HCT116 (cell line): ENCODE measurements at regions not wholly inside any gene's neighbourhood (a gene's known extent, or its start where the extent isn't known, plus 50 kb on each side); places are given as distances from the start of the nearest gene placed in this dataset.

Source experiments
- ATAC-seq: fragments of 200-7000 bp; cut with Tn5 transposase; 2 replicates; pipeline ENCODE4 v1.9.1; 2020; ENCODE audit warnings: mild to moderate bottlenecking, moderate library complexity
- BruUV-seq: library from RNA; stranded (reverse); fragments of 400-500 nt; replicated peaks from 2 replicates; lab custom pipeline; 2021; lab: Mats Ljungman, UMichigan
- CTCF ChIA-PET: fragments of 300-600 bp; sonication (Branson Sonifier 250); formaldehyde crosslinking; loops from one replicate; lab custom pipeline; 2021; ENCODE audit warnings: antibody characterized with exemption; lab: Charles Lee
- POLR2A ChIA-PET: fragments of 300-600, 350-600 bp; sonication (Branson Sonifier 250); formaldehyde crosslinking; loops from one replicate; lab custom pipeline; 2021; ENCODE audit warnings: antibody characterized with exemption; lab: Charles Lee
- RAD21 ChIA-PET, 2 experiments: fragments of 300-600 bp; sonication (Branson Sonifier 250); formaldehyde crosslinking; loops; one replicate each; lab custom pipeline; 2023; ENCODE audit warnings: low total read pairs in 2 of 2; ENCODE audit not compliant: uncharacterized antibody in 2 of 2, unreplicated experiment in 2 of 2, low non-redundant PET in 1 of 2; lab: Charles Lee
- DNase-seq: peaks from one replicate; pipeline ENCODE4 v3.0.0-alpha.2; 2010; ENCODE audit warnings: low read depth, low spot score
- H2AFZ ChIP-seq: fragments of 200-600 bp; shearing (Covaris generic), sonication (generic); 2 replicates; pipeline ENCODE4 v1.6.1; 2017; ENCODE audit warnings: low read depth, mixed run types, mixed read lengths, antibody characterized with exemption, low read length; ENCODE audit not compliant: poor library complexity, severe bottlenecking
- H3K27ac ChIP-seq: 2 replicates; pipeline ENCODE4 v1.5.1; 2012; ENCODE audit warnings: low read depth, low read length
- H3K27me3 ChIP-seq: fragments of 200-600 bp; sonication (generic); 2 replicates; pipeline ENCODE4 v1.6.1; 2016; ENCODE audit warnings: mixed run types, low read length, mixed read lengths; ENCODE audit not compliant: insufficient read depth
- H3K36me3 ChIP-seq, 2 experiments: fragments of 200-500 bp in 1 of 2; fragments of 200-600 bp in 1 of 2; sonication (Bioruptor generic) in 1 of 2; sonication (generic) in 1 of 2; 2 replicates each; pipeline versions ENCODE4 v1.5.1 to v1.6.1; 2014 to 2016; ENCODE audit warnings: low read length in 2 of 2, inconsistent platforms in 1 of 2, mixed read lengths in 1 of 2, mixed run types in 1 of 2; ENCODE audit not compliant: insufficient read depth in 2 of 2, control insufficient read depth in 1 of 2
- H3K4me1 ChIP-seq, 2 experiments: fragments of 200-600 bp in 1 of 2; sonication (generic) in 1 of 2; 2 replicates each; pipeline versions ENCODE4 v1.5.1 to v1.6.1; 2012 to 2017; ENCODE audit warnings: low read length in 2 of 2, inconsistent platforms in 1 of 2, mild to moderate bottlenecking in 1 of 2, mixed read lengths in 1 of 2, mixed run types in 1 of 2, moderate library complexity in 1 of 2; ENCODE audit not compliant: insufficient read depth in 2 of 2, control insufficient read depth in 1 of 2
- H3K4me2 ChIP-seq: fragments of 200-600 bp; sonication (generic); 2 replicates; pipeline ENCODE4 v1.6.1; 2017; ENCODE audit warnings: mixed run types, low read length, mixed read lengths
- H3K4me3 ChIP-seq, 2 experiments: fragments of 200-600 bp in 1 of 2; sonication (generic) in 1 of 2; replicated peaks in 1 of 2; 2 replicates each; pipeline ENCODE4 v1.5.1; 2011 to 2016; ENCODE audit warnings: low read length in 2 of 2, control low read depth in 1 of 2, low read depth in 1 of 2, mild to moderate bottlenecking in 1 of 2, mixed read lengths in 1 of 2, mixed run types in 1 of 2
- H3K79me2 ChIP-seq: fragments of 200-600 bp; sonication (generic); 2 replicates; pipeline ENCODE4 v1.6.1; 2017; ENCODE audit warnings: mild to moderate bottlenecking, mixed run types, low read length, moderate library complexity, mixed read lengths; ENCODE audit not compliant: insufficient read depth
- H3K9ac ChIP-seq: fragments of 200-600 bp; sonication (generic); 2 replicates; pipeline ENCODE4 v1.6.1; 2016; ENCODE audit warnings: low read length, mixed read lengths
- H3K9me2 ChIP-seq: fragments of 200-600 bp; sonication (generic), shearing (Covaris generic); 2 replicates; pipeline ENCODE4 v1.6.1; 2017; ENCODE audit warnings: mixed run types, mild to moderate bottlenecking, moderate library complexity; ENCODE audit not compliant: insufficient read depth
- H3K9me3 ChIP-seq, 2 experiments: fragments of 200-500 bp in 1 of 2; fragments of 200-600 bp in 1 of 2; sonication (Bioruptor generic) in 1 of 2; sonication (generic) in 1 of 2; 2 replicates each; pipeline ENCODE4 v1.6.1; 2014 to 2017; ENCODE audit warnings: low read length in 2 of 2, mixed read lengths in 2 of 2, inconsistent platforms in 1 of 2, low read depth in 1 of 2, mild to moderate bottlenecking in 1 of 2, mixed run types in 1 of 2, moderate library complexity in 1 of 2; ENCODE audit not compliant: control insufficient read depth in 1 of 2, insufficient read depth in 1 of 2
- H4K20me1 ChIP-seq: fragments of 200-600 bp; sonication (generic), shearing (Covaris generic); 2 replicates; pipeline ENCODE4 v1.6.1; 2017; ENCODE audit warnings: mixed run types, mild to moderate bottlenecking, moderate library complexity; ENCODE audit not compliant: insufficient read depth
- CTCF ChIP-seq, 3 experiments: fragments of 200-600 bp in 1 of 3; sonication (generic) in 1 of 3; IDR thresholded peaks in 2 of 3; conservative IDR thresholded peaks in 1 of 3; 2 replicates each; pipeline ENCODE4 v1.5.1; 2012 to 2017; ENCODE audit warnings: low read depth in 2 of 3, low read length in 2 of 3, antibody characterized with exemption in 1 of 3, borderline replicate concordance in 1 of 3, control low read depth in 1 of 3, mild to moderate bottlenecking in 1 of 3, mixed read lengths in 1 of 3, mixed run types in 1 of 3, moderate library complexity in 1 of 3; ENCODE audit not compliant: insufficient read depth in 1 of 3
- EGR1 ChIP-seq: IDR thresholded peaks from 2 replicates; pipeline ENCODE4 v1.6.1; 2012; ENCODE audit warnings: low read depth
- ELF1 ChIP-seq: IDR thresholded peaks from 2 replicates; pipeline ENCODE4 v1.6.1; 2012; ENCODE audit warnings: low read depth, borderline replicate concordance
- JUND ChIP-seq: IDR thresholded peaks from 2 replicates; pipeline ENCODE4 v1.6.1; 2012
- MAX ChIP-seq: IDR thresholded peaks from 2 replicates; pipeline ENCODE4 v1.6.1; 2012
- POLR2A ChIP-seq: IDR thresholded peaks from 2 replicates; pipeline ENCODE4 v1.7.0; 2011; ENCODE audit warnings: borderline replicate concordance; ENCODE audit not compliant: insufficient read depth, insufficient read length; ENCODE audit errors: extremely low read depth
- POLR2AphosphoS5 ChIP-seq: IDR thresholded peaks from 2 replicates; pipeline ENCODE4 v1.6.1; 2011; ENCODE audit warnings: mild to moderate bottlenecking, low read depth, low read length, moderate library complexity
- RAD21 ChIP-seq: IDR thresholded peaks from 2 replicates; pipeline ENCODE4 v1.6.1; 2012; ENCODE audit warnings: low read depth, mild to moderate bottlenecking
- REST ChIP-seq: IDR thresholded peaks from 2 replicates; pipeline ENCODE4 v1.6.1; 2012; ENCODE audit warnings: low read depth
- SIN3A ChIP-seq: IDR thresholded peaks from 2 replicates; pipeline ENCODE4 v1.6.1; 2012; ENCODE audit warnings: low read depth
- TCF7L2 ChIP-seq: IDR thresholded peaks from 2 replicates; pipeline ENCODE4 v1.7.0; 2011; ENCODE audit warnings: borderline replicate concordance, inconsistent platforms; ENCODE audit not compliant: insufficient read depth, insufficient read length; ENCODE audit errors: extremely low read depth
- YY1 ChIP-seq: IDR thresholded peaks from 2 replicates; pipeline ENCODE4 v1.6.1; 2011; ENCODE audit warnings: low read length, low read depth, moderate library complexity, mild to moderate bottlenecking; ENCODE audit not compliant: insufficient replicate concordance; ENCODE audit errors: extremely low read depth
- ZNF274 ChIP-seq: fragments of 200-500 bp; sonication (Bioruptor generic); IDR thresholded peaks from 2 replicates; pipeline ENCODE4 v1.6.1; 2014; ENCODE audit warnings: mild to moderate bottlenecking, low read depth, low read length, inconsistent platforms
- intact Hi-C: fragments of 100-400 bp; cut with micrococcal nuclease; formaldehyde crosslinking; loops from 2 replicates; pipeline ENCODE4 v1.10.0; 2022

- ChIA-PET POLR2A (no interaction called here), CTCF (no interaction called here), RAD21 (no interaction called here)
- H2AFZ ChIP-seq, result no peak overlapping the region
- H3K9ac ChIP-seq, result no peak overlapping the region
- H3K27ac ChIP-seq, result no peak overlapping the region
- ATAC-seq (no peak), DNase-seq (no peak)
- no peak overlapping the region for H3K4me3 ChIP-seq
- H4K20me1 ChIP-seq, result no peaks in the 10 kb centered on the region
- no peaks in the 10 kb centered on the region for H3K79me2 ChIP-seq
- H3K36me3 ChIP-seq, result no peaks in the 10 kb centered on the region
- H3K9me2 ChIP-seq, result no peaks in the 10 kb centered on the region
- H3K4me1 ChIP-seq, result no peaks in the 10 kb centered on the region
- no peak overlapping the region for H3K4me2 ChIP-seq
- H3K27me3 ChIP-seq, result peaks cover 24% of the 10 kb centered on the region; the same call in 1 of the 2 replicates
- H3K9me3 ChIP-seq, result no peaks in the 10 kb centered on the region
- no TSS peak for BruUV-seq
- intact Hi-C loops, result no loop called here
- TF ChIP-seq ELF1 (no peak), YY1 (no peak), POLR2A (no peak), ZNF274 (no peak), MAX (no peak), RAD21 (no peak), TCF7L2 (no peak), EGR1 (no peak), POLR2AphosphoS5 (no peak)
Measured at GRCh38 chr20:22904905-22905304, 130.2 kb upstream of the SSTR4 start.

- no TSS peak for BruUV-seq
- intact Hi-C loops, result no loop called here
- no peak for DNase-seq
Measured at GRCh38 chr20:22905658-22906057, 129.5 kb upstream of the SSTR4 start.

More at GRCh38 chr20:22905658-22906057, 129.5 kb upstream of the SSTR4 start:
- no peaks in the 10 kb centered on the region for H3K4me1 ChIP-seq
- no peaks in the 10 kb centered on the region for H3K9me2 ChIP-seq
- no peak overlapping the region for H2AFZ ChIP-seq
- H3K27ac ChIP-seq, result no peak overlapping the region
- no peak overlapping the region for H3K4me3 ChIP-seq
- H3K9me3 ChIP-seq, result no peaks in the 10 kb centered on the region
- H3K9ac ChIP-seq, result no peak overlapping the region
- ChIA-PET RAD21 (no interaction called here), POLR2A (no interaction called here), CTCF (no interaction called here)
- H3K27me3 ChIP-seq, result peaks cover 29% of the 10 kb centered on the region; the same call in 1 of the 2 replicates
- no peak for TF ChIP-seq ELF1
- no peak for TF ChIP-seq JUND
- TF ChIP-seq POLR2A, result no peak
- no peak for TF ChIP-seq POLR2AphosphoS5
- TF ChIP-seq RAD21, result no peak
- TF ChIP-seq CTCF (IDR thresholded peaks at IDR 0.05 in 2 of 3, conservative IDR thresholded peaks at IDR 0.05 in 1 of 3; ENCODE audit: borderline replicate concordance in 1 of 3, insufficient read depth in 1 of 3, low read depth in 2 of 3, low read length in 2 of 3), result no peak
- no peak for TF ChIP-seq YY1
- no peak for TF ChIP-seq SIN3A
- TF ChIP-seq TCF7L2, result no peak
- no peak for TF ChIP-seq REST
- TF ChIP-seq EGR1, result no peak
- H3K36me3 ChIP-seq, result no peaks in the 10 kb centered on the region
- no peak for ATAC-seq
- no peak overlapping the region for H3K4me2 ChIP-seq
- H4K20me1 ChIP-seq, result no peaks in the 10 kb centered on the region
- no peaks in the 10 kb centered on the region for H3K79me2 ChIP-seq
